DMS 273 treated with DMSO at 0.1 percent for 48 hours (cell line): ENCODE measurements at regions not wholly inside any gene's neighbourhood (a gene's known extent, or its start where the extent isn't known, plus 50 kb on each side); places are given as distances from the start of the nearest gene placed in this dataset.

Source experiments
- DNase-seq: peaks from one replicate; lab custom pipeline; 2025; lab: John Stamatoyannopoulos, UW

DNA sequence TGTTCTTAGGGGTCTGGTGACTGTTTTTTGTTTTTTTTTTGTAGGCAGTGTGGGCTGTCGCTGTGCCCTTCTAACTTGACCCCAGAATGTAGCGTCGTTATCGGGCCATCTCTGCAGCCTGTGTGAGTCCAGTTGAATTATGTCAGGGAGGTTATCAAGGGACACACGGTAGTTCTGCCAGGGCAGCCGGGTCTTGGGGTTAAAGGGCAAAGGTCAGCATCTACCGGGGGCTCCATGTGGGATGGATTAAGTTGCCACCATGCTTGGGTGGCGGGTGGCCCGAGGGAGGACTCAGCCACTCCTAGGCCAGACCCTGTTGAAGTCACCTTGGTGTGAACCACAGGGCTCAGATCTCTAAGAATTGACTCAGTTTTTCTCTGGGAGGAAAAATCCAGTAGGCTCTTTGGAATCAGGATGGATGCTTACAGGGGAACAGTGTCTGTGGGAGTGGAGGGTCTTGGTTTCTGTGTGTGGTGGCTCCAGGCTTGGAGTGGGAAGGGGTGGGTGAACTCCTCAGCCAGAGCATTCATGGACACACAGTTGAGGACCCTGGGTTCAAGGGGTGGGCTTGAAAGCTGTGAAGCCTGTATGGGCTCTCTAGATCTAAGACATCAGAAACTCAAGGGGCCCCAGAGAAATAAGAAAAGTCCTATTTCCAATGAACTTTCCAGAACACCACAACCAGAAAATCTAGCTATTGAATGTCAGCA is 191.7 kb downstream of the IRF8 start:
- DNase-seq, result no peak

DNA sequence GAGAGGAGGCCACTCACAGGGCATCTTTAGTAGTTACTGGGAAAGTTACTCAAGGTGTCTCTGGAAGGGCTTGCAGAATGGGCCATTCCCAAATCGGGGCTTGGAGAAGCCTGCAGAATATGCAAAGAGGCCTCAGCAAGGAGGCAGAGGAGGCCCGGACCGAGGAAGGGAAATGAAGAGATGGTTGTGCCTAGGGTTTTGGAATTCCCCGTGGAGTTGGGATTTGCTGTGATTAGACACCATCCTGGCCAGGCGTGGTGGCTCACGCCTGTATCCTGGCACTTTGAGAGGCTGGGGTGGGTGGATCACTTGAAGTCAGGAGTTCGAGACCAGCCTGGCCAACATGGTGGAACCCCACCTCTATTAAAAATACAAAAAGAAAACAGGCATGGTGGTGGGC is 193.0 kb downstream of the IRF8 start:
- no peak for DNase-seq

DNA sequence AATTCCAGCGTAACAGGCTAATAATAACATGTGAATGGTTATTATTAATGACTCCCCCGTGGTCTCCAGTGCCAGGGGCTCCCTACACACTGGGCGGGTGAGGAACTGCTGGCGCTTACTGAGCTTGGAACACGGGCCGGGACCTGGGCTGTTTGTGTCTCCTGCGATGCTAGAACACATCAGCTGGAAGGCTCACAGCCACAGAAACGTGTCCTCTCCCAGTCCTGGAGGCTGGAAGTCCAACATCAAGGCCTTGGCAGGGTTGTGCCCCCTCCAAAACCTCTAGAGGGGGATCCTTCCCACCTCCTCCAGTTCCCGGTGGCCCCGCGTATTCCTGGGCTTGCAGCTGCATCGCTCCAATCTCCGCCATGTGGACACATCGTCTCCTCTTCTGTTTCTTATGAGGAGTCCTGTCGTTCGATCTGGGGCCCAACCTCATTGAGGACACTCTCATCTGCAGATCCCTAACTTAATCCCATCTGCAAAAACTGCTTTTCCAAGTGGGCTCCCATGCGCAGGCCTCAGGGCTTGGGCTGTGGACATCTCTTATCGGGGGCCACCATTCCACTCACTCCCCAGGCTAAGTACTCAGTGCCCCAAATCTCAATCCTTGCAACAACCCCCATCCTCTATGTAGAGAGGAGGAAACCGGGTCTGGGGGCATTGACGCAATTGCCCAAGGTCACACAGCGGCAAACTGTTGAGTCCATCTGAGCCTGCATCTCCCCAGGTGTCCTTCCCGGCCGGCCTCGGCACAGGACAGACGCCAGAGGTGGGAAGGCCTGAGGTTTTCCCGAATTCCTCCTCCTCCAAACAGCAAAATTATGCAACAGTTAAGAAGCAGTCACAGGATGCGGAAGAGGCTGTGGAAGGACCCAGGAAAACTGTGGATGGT is 193.9 kb downstream of the IRF8 start:
- no peak for DNase-seq

DNA sequence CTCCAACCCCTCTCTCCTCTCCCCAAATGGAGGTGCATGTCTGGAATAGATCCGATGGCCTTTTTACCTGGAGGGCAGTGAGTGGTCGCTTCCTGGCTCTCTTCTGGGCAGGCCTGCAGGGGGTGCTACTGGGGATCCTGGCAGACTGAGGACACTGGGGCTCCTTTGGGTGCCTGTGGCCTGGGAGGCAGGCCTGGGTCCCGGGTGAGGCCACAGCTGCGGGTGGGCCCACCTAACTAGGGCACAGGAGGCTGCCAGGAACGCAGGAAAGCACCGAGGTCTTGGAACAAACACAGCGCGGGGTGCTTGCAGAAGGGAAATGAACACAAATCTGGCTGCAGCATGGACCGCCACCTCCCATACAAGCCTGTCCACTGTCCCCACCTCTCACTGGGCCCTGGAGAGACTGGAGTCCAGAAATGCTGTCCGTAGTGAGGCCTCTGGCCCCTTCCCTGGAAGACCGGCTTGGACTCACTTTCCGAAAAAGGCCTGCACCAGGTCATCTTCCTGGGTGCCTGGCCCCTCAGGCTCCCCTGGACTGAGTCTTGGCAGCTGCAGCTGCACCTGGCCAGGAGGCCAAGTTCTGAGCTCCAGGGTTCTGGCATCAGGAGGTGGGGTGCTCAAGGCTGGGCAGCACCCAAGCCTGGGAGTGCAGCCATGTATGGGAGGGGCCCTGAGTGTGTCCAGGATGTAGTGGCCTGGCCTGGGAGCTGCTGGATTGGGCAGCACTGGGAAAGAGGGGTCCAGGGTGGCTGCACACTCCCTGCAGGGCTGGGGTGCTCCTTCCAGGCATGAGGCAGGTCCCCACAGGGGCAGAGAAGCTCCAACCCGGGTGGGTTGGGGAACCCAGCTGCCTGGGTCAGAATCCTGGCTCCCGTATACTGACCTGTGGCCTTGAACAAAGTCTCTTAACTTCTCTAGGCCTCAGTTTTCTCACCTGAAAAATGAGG is 195.1 kb downstream of the IRF8 start:
- DNase-seq, result no peak

DNA sequence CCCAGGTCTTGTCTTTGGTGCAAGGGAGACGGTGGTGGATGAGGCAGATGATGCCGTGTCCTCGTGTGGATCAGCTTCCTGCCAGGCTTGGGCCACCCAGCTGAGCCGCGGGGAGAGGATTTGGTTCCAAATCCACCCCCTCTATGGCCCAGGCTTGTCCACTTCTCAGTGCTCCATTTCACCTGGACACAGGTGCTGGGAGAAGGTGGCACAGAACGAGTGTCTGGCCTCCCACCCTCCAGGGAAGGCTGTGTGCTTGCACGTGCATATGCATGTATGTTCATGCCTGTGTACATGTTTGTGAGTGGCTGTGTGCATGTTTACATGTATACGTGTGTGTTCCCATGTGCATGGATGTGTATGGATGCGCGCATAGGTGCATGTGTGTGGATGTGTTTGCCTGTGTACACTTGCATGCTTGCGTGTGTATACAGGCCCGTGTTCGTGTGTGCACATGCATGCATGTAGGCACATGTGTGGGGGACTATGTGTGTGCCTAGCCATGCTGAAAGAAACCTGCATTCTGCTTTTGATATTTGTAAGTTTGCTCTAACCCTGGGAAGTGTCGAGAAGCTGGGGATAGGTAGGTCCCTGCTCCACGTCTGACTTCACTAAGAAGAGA is 196.3 kb downstream of the IRF8 start:
- DNase-seq, result no peak

DNA sequence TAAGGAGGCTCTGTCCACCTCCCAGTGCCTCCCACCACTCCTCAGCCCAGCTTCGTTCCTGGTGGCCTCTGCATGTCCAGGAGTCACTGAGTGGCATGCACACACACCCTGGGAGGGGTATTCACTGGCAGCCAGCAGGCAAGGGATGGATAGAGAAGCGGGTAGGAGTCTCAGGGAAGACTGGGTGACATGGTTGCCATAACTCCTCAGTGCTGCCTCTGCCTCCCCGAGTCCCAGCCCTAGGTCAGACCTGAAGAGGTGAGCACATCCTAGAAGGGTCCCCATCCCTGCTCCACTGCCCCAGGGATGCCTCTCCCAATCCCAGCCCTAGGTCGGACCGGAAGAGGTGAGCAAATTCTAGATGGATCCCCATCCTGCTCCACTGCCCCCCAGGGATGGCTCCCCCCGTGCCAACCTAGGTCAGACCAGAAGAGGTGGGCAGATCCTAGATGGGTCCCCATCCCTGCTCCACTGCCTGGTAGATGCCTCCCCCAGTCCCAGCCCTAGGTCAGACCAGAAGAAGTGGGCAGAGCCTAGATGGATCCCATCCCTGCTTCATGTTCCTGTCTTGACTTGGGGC is 197.0 kb downstream of the IRF8 start:
- no peak for DNase-seq

DNA sequence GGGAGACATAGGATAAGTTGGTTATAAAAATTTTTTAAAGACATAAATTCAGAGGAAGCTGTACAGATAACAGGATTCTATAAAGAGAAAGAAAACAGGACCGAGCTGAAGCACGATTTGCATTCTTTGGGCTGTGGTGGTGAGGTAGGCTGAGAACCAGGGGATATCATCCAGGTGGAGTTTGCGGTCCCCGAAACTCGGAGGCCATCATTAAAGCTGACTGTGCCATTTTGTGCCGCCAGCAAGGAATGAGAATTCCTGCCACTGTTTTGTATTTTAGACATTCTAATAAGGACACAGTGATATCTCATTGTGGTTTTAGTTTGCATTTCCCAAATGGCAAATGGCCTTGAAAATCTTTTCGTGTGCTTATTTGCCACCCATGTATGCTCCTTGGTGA is 197.9 kb downstream of the IRF8 start:
- no peak for DNase-seq

DNA sequence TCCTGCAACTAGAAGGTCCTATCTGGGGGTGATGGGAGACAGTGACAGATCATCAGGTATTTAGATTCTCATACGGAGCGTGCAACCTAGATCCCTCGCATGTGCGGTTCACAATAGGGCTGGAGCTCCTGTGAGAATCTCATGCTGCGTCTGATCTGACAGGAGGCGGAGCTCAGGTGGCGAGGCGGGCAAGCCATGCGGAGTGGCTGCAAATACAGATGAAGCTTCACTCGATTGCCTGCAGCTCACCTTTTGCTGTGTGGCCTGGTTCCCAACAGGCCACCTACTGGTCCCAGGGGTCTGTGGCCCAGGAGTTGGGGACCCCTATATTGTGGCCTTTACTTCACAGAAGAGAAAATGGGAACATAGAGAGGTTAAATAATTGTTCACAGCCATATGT is 200.4 kb downstream of the IRF8 start:
- DNase-seq, result no peak

DNA sequence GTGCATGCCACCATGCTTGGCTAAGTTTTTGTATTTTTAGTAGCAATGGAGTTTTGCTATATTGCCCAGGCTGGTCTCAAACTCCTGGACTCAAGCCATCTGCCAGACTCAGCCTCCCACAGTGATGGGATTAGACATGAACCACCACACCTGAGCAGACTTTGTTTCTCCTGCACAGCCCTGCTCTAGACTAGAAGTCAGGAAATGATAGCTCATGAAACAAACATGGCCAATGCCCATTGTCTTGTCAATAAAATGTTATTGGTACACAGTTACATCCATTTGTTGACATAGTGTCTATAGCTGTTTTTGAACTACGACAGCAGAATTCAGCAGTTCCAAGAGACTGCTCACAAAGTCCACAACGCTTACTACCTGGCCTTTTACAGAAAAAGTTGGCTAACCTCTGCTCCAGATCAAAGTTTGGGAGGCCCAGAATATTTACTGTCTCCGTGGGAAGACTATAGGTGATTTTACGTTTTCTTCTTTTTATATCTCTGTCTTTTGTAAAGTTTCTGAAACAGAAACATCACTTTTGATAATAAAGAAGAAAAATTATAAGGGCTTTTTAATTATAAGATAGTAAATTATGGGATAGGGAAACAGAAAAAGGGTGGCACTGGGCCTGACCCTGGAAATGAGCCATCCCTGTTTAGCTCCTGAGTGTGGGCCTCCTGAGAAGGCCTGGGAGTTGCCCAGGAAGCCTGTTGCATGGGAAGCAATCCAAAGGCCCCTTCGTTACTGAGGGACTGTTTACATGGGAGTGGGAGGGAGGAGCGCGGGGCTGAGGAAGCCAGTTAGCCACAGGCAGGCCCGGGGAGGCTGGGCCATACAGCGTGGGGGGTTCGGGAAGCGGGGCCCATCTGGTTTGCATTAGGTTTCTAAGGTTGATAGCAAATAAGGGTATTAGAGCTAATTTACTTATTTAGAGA is 201.5 kb downstream of the IRF8 start:
- no peak for DNase-seq

DNA sequence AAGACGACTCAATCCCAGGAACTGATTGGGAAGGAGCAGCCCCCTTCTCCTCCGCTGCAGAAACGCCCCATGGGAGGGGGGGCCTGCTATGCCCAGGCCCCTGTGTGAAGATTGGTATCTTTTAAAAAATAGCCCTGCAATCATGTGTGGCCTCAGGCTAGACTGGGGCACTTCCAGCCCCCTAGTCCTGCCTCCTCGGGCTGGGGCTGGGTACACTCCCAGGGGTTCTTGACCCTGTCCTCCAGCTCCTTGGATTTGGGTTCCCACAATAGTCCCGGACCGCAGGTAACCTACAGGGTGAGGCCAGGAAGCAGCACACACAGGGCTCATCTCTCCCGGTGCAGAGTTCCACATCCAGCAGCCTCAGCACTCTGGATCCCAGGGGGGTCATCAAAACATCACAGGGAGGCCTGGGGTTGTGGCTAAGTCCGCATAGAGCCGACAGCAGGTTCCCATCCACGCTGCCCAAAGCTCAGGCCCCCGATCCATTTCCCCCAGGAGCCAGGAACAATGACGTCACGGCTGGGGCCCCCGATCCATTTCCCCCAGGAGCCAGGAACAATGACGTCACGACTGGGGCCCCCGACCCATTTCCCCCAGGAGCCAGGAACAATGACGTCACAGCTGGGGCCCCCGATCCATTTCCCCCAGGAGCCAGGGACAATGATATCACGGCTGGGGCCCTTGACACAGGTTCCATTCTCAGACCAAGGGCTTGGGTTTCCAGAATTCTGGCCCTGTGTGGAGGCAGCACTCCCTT is 202.4 kb downstream of the IRF8 start:
- no peak for DNase-seq

DNA sequence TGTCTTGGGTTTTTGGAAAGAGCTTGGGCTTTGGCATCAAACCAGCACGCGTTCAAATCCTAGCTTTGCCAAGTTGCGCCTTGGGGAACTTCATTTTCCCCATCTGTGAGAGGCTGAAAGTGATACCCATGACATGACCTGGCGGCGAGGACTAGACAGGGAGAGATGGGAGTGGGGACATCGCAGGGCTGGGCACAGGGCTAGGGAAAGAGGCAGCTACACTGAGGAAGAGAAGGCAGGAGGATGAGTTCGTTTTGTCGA is 202.9 kb downstream of the IRF8 start:
- DNase-seq, result no peak

DNA sequence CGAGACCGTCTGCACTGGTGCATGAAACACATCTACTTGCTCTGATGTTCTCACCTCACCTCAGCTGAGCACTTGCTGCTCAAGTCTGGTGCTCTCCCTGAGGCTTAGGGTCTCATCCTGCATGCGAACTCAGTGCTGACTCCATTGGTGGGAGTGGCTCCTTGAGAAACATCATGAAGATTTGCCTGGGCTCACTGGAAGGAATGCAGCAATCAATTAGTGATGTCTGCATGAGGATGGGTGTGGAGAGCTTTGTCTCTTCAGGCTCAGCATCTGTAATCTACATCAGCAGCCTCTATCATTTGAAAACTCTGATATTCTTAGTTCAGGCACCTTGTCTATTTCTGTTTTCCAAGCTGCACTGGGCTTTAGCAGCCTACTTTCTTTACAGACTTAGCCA is 204.4 kb downstream of the IRF8 start:
- DNase-seq, result no peak

DNA sequence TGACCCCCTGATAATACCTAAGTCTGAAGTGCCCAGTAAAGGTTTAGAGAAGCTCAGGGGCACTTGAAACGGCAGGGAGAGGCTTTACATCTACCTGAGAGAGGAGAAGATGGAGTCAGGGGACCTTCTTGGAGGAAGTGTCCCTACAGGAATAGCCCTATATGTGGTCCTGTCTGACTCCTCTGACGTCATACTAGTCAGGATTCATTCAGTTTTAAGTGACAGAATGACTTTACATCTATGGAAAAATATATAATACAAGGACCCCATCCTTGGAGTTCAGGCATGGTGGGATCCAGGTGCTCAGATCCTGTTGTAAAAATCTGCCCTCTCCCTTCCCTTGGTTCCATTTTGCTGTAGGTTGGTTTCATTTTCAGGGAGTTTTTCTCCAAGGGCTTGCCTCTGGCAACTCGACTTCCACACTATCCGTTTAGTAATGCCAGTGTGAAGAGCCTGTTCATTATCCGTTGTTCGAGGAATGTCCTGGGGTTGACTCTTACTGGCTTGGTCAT is 205.6 kb downstream of the IRF8 start:
- no peak for DNase-seq

DNA sequence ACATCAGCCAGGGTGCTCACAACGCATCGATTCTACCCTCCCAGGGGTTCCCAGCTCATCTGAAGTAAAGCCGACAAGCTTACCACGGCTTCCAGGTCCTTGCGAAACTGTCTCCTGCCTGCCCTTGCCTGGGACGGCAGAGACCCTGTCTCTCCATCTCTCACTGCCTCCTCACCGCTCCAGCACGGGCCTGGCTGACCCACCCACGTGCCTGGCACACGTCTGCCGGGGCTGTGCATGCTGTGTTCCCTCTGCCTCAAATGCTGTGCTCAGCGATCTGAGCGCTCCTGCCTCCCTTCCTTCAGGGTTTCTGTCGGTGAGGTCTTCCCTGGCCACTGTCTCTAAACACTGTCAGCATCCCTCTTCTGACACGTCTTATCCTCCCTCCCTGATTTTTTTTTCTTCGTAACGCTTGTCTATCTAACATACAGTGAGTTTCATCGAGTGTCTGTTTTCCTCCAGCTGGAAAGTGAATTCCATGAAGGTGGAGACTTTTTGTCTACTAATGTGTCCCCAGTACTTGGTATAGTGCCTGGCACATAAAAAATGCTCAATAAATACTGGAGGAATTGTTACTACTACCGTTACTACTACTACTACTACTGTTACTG is 208.4 kb downstream of the IRF8 start:
- DNase-seq, result no peak

DNA sequence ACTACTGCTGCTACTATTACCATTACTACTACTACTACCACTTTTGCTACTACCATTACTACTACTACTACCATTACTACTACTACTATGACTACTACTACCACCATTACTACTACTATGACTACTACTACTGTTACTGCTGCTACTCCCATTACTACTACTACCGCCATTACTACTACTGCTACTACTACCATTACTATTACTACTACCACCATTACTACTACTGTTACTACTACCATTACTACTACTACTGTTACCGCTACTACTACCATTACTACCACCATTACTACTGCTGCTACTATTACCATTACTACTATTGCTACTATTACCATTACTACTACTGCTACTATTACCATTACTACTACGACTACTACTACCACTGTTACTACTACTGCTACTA is 209.1 kb downstream of the IRF8 start:
- no peak for DNase-seq

DNA sequence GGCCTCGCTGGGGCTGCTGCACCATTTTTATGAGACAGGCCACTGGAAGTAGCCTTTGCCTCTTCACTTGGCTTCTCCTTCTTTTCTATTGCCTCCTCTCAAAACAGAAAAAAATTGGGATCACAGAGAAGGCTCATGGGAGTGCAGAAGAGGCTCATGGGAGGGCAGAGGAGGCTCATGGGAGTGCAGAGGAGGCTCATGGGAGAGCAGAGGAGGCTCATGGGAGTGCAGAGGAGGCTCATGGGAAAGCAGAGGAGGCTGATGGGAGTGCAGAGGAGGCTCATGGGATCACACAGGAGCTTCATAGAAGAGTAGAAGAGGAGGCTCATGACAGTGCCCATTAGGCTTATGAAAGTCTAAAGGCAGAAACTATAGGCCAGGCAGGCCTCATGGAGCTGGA is 211.2 kb downstream of the IRF8 start:
- no peak for DNase-seq

DNA sequence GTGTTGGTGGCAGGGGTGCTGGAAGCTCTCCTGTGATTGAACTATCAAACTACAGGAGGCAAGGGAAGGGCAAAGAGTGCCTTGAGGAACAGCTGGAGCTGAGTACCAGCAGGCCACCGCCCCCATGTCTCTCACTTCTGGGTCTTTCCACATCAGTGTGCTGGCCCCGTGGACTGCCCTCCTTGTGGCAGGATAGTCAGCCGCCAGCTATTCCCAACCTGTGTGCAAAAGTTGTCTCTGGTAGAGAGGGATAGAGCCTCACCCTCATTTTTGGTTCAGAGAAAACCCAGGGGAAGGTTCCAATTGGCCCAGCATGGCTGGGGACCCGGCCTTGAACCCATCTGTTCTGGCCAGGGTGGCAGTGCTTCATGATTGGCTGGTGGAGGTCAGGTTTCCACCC is 211.8 kb downstream of the IRF8 start:
- DNase-seq, result no peak

DNA sequence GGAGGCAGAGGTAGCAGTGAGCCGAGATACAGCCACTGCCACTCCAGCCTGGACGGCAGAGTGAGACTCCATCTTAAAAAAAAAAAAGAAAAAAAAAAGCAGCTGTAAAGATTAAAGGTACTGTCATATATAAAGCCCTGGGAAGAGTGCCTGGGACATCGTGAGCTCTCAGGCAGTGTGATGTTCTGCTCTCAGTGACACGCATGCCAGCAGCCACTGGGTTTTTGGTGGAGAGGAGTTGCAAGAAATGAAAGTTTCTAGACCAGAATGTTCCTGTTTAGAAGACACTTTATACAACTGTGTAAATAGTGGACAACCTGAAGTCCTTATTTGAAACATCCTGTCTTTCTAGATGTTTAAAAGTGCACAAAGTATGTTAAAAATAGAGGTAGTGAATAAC is 213.2 kb downstream of the IRF8 start:
- DNase-seq, result no peak

DNA sequence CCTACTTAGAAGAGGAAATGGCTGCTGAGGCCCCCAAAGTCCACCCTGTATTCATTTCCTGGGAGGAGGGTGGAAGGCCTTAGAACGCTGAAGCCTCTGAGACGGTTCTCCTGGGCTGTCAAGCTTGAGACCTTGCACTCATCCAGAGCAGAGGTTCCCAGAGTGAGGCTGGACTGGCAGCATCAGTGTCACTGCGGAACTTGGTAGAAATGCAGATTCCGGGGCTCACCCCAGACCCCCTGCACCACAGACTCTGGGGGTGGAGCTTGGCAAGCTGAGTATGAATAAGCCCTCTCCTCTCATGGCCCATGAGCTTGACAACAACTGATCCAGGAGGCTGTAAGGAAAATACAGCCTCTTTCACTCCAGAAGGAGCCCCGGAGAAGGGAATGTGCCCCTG is 218.3 kb downstream of the IRF8 start:
- no peak for DNase-seq
